ENCODE measurements at regions not wholly inside any gene's neighbourhood (a gene's known extent, or its start where the extent isn't known, plus 50 kb on each side); places are given as distances from the start of the nearest gene placed in this dataset.

- no TSS peak for BruUV-seq (replicated peaks)
- dilution Hi-C loops (cut with HindIII; ENCODE audit: low sequenced_read_pairs, unreplicated experiment), result no loop called here
These were observed 253.9 kb downstream of the PCDH18 start for GRCh38 chr4:137278431-137278830.

More at GRCh38 chr4:137278431-137278830, 253.9 kb downstream of the PCDH18 start:
- Histone ChIP-seq H3K4me2 (ENCODE audit: low read depth, low read length) (no peak overlapping the region), H2BK15ac (ENCODE audit: low read depth, low read length) (no peak overlapping the region), H3K27ac (ENCODE audit: insufficient read depth, low read length) (no peak overlapping the region), H3K23ac (ENCODE audit: low read depth, low read length) (no peak overlapping the region), H2BK5ac (ENCODE audit: low read depth, low read length, poor library complexity, severe bottlenecking) (no peak overlapping the region), H3K27me3 (ENCODE audit: control insufficient read depth, insufficient read depth, low read length) (no peaks in the 10 kb centered on the region), H2AK9ac (replicated peaks; ENCODE audit: low read depth, low read length, poor library complexity) (no peak overlapping the region), H3K14ac (replicated peaks; ENCODE audit: low read depth, low read length) (no peak overlapping the region), H3K4ac (ENCODE audit: low read depth, low read length) (no peak overlapping the region), H4K20me1 (ENCODE audit: insufficient read depth, low read length) (no peaks in the 10 kb centered on the region), H3K4me1 (ENCODE audit: control insufficient read depth, insufficient read depth, low read length) (no peaks in the 10 kb centered on the region), H3K79me1 (ENCODE audit: low read depth in 1 of 2, low read length in 2 of 2) (no peaks in the 10 kb centered on the region), H3K36me3 (ENCODE audit: control insufficient read depth, insufficient read depth, low read length) (no peaks in the 10 kb centered on the region), H3K9me1 (ENCODE audit: insufficient read depth, low read length) (no peaks in the 10 kb centered on the region), H3K9ac (ENCODE audit: low read depth, low read length) (no peak overlapping the region), H2AK5ac (ENCODE audit: low read depth, low read length) (no peak overlapping the region), H3K56ac (ENCODE audit: extremely low read depth, insufficient read depth, low read length) (no peak overlapping the region), H3K18ac (ENCODE audit: low read depth, low read length) (no peak overlapping the region), H3K9me3 (ENCODE audit: control insufficient read depth, insufficient read depth, low read length) (no peaks in the 10 kb centered on the region), H4K91ac (ENCODE audit: insufficient read depth, low read depth, low read length) (no peak overlapping the region), H2BK120ac (ENCODE audit: low read depth, low read length) (no peak overlapping the region), H4K5ac (ENCODE audit: low read depth, low read length) (no peak overlapping the region), H2BK20ac (ENCODE audit: low read depth, low read length) (no peak overlapping the region), H4K8ac (ENCODE audit: low read depth in 2 of 2, low read length in 2 of 2) (no peak overlapping the region), H3K4me3 (ENCODE audit: insufficient read depth, low read depth, low read length) (no peak overlapping the region), H2AFZ (replicated peaks; ENCODE audit: low read length, poor library complexity) (no peak overlapping the region)
- in situ Hi-C loops (cut with MboI; ENCODE audit: low sequenced_read_pairs), result loop anchor here (25.0 kb wide), 1 partner anchor 234 kb away; no protein-coding TSS in a partner anchor
- WGBS, 2 experiments (ENCODE audit: extremely low coverage in 2 of 2, insufficient read length in 1 of 2), result no CpG with 5 or more reads among the region's 1 CpG
- CTCF ChIA-PET, result no interaction called here
- DNase-seq, result no peak
- no peak for ATAC-seq (ENCODE audit: low read depth)
- POLR2A ChIA-PET (ENCODE audit: unreplicated experiment), result no interaction called here
- intact Hi-C loops (cut with micrococcal nuclease), result no loop called here
- no peak for TF ChIP-seq RCOR1 (IDR thresholded peaks at IDR 0.05; ENCODE audit: insufficient replicate concordance, low read length)
- TF ChIP-seq NFE2L2 (IDR thresholded peaks at IDR 0.05; ENCODE audit: low read depth, low read length), result no peak
- no peak for TF ChIP-seq CHD1 (IDR thresholded peaks at IDR 0.05; ENCODE audit: low read depth, low read length)
- TF ChIP-seq, protein P1, sequence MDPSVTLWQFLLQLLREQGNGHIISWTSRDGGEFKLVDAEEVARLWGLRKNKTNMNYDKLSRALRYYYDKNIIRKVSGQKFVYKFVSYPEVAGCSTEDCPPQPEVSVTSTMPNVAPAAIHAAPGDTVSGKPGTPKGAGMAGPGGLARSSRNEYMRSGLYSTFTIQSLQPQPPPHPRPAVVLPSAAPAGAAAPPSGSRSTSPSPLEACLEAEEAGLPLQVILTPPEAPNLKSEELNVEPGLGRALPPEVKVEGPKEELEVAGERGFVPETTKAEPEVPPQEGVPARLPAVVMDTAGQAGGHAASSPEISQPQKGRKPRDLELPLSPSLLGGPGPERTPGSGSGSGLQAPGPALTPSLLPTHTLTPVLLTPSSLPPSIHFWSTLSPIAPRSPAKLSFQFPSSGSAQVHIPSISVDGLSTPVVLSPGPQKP (IDR thresholded peaks at IDR 0.05; ENCODE audit: borderline replicate concordance, low read depth, low read length), result no peak
- TF ChIP-seq FOS (IDR thresholded peaks at IDR 0.05; ENCODE audit: low read depth, low read length), result no peak
- TF ChIP-seq USF2 (IDR thresholded peaks at IDR 0.05; ENCODE audit: low read depth, low read length), result no peak

All from IMR-90 (cell line).